CD14-positive monocyte (primary cell): ENCODE measurements at regions not wholly inside any gene's neighbourhood (a gene's known extent, or its start where the extent isn't known, plus 50 kb on each side); places are given as distances from the start of the nearest gene placed in this dataset.

Experiments
- DNase-seq, 3 donors: peaks; one replicate each; pipeline ENCODE4 v3.0.0-alpha.2; 2011 to 2022
- H2AFZ ChIP-seq: 2 replicates; pipeline ENCODE4 v1.6.0; 2012; ENCODE audit warnings: mild to moderate bottlenecking, low read depth, low read length, inconsistent platforms; ENCODE audit not compliant: insufficient read depth, poor library complexity, severe bottlenecking
- H3K27ac ChIP-seq, 2 donors: 1 replicate in 1 of 2; 2 replicates in 1 of 2; pipeline ENCODE4 v1.5.1; 2012 to 2013; ENCODE audit warnings: low read length in 2 of 2, control low read depth in 1 of 2, inconsistent platforms in 1 of 2, low read depth in 1 of 2, mild to moderate bottlenecking in 1 of 2
- H3K27me3 ChIP-seq, 2 donors: one replicate each; pipeline versions ENCODE4 v1.6.0 to v1.6.1; 2011 to 2013; ENCODE audit warnings: low read length in 2 of 2; ENCODE audit not compliant: control insufficient read depth in 2 of 2, insufficient read depth in 2 of 2
- H3K36me3 ChIP-seq, 2 donors: replicated peaks in 1 of 2; 1 replicate in 1 of 2; 2 replicates in 1 of 2; pipeline versions ENCODE4 v1.5.1 to v1.6.1; 2012 to 2013; ENCODE audit warnings: low read length in 2 of 2, control low read depth in 1 of 2, inconsistent platforms in 1 of 2, mild to moderate bottlenecking in 1 of 2; ENCODE audit not compliant: insufficient read depth in 2 of 2, control insufficient read depth in 1 of 2
- H3K4me1 ChIP-seq, 2 donors: 1 replicate in 1 of 2; 2 replicates in 1 of 2; pipeline versions ENCODE4 v1.5.1 to v1.6.1; 2012 to 2013; ENCODE audit warnings: low read length in 2 of 2, control low read depth in 1 of 2, inconsistent platforms in 1 of 2, mild to moderate bottlenecking in 1 of 2, moderate library complexity in 1 of 2; ENCODE audit not compliant: insufficient read depth in 2 of 2, control insufficient read depth in 1 of 2
- H3K4me2 ChIP-seq: replicated peaks from 2 replicates; pipeline ENCODE3; 2012; ENCODE audit warnings: low read length, moderate library complexity, mild to moderate bottlenecking; ENCODE audit not compliant: poor library complexity, severe bottlenecking; ENCODE audit errors: extremely low read depth
- H3K4me3 ChIP-seq, 3 experiments: fragments of 200-600 bp in 1 of 3; sonication (generic) in 1 of 3; replicated peaks in 1 of 3; 1 replicate in 2 of 3; 2 replicates in 1 of 3; pipeline ENCODE4 v1.5.1; 2011 to 2013; ENCODE audit warnings: low read length in 3 of 3, mild to moderate bottlenecking in 3 of 3, control low read depth in 2 of 3, low read depth in 2 of 3, inconsistent platforms in 1 of 3, moderate library complexity in 1 of 3
- H3K79me2 ChIP-seq: 2 replicates; pipeline ENCODE4 v1.6.0; 2012; ENCODE audit warnings: mild to moderate bottlenecking, control low read depth, inconsistent platforms, low read length, moderate library complexity; ENCODE audit not compliant: insufficient read depth
- H3K9ac ChIP-seq: 2 replicates; pipeline ENCODE4 v1.6.0; 2017; ENCODE audit warnings: low read length, mild to moderate bottlenecking; ENCODE audit not compliant: insufficient read depth, poor library complexity, severe bottlenecking
- H3K9me3 ChIP-seq, 2 donors: replicated peaks in 1 of 2; 1 replicate in 1 of 2; 2 replicates in 1 of 2; pipeline versions ENCODE4 v1.5.1 to v1.6.1; 2012 to 2013; ENCODE audit warnings: low read length in 2 of 2, control low read depth in 1 of 2; ENCODE audit not compliant: control insufficient read depth in 1 of 2, insufficient read depth in 1 of 2
- H4K20me1 ChIP-seq: 2 replicates; pipeline ENCODE4 v1.6.0; 2012; ENCODE audit warnings: mild to moderate bottlenecking, low read length, control low read depth, moderate library complexity; ENCODE audit not compliant: insufficient read depth
- H3K27ac Mint-ChIP-seq, 7 donors: one replicate each; pipeline ENCODE4 v1.8.0; 2020; ENCODE audit warnings: mild to moderate bottlenecking in 7 of 7, mixed read lengths in 7 of 7, moderate library complexity in 6 of 7, inconsistent platforms in 2 of 7
- H3K27me3 Mint-ChIP-seq, 3 donors: one replicate each; pipeline ENCODE4 v1.8.0; 2021 to 2022; ENCODE audit warnings: low read depth in 3 of 3, mild to moderate bottlenecking in 3 of 3, mixed read lengths in 3 of 3, moderate library complexity in 3 of 3, inconsistent platforms in 1 of 3
- H3K36me3 Mint-ChIP-seq, 2 donors: one replicate each; pipeline ENCODE4 v1.8.0; 2020; ENCODE audit warnings: mixed read lengths in 2 of 2, inconsistent platforms in 1 of 2, mild to moderate bottlenecking in 1 of 2
- H3K4me1 Mint-ChIP-seq: one replicate; pipeline ENCODE4 v1.8.0; 2020; ENCODE audit warnings: mild to moderate bottlenecking, mixed read lengths
- H3K4me3 Mint-ChIP-seq, 2 donors: one replicate each; pipeline ENCODE4 v1.8.0; 2020; ENCODE audit warnings: mild to moderate bottlenecking in 2 of 2, mixed read lengths in 2 of 2, moderate library complexity in 1 of 2
- H3K9me3 Mint-ChIP-seq, 7 donors: one replicate each; pipeline ENCODE4 v1.8.0; 2020 to 2022; ENCODE audit warnings: mixed read lengths in 7 of 7, mild to moderate bottlenecking in 6 of 7, moderate library complexity in 6 of 7, inconsistent platforms in 2 of 7
- CTCF ChIP-seq: fragments of 200-600 bp; IDR thresholded peaks from one replicate; pipeline ENCODE4 v1.8.0; 2022; ENCODE audit warnings: antibody characterized with exemption, mild to moderate bottlenecking
- WGBS: methylation state at CpG from one replicate; pipeline ENCODE4 v1.1.5; 2013; ENCODE audit warnings: missing lambda C conversion rate; ENCODE audit not compliant: insufficient coverage; 5-methylcytosine and 5-hydroxymethylcytosine counted together
- intact Hi-C, 2 donors: fragments of 100-400 bp; cut with micrococcal nuclease; formaldehyde crosslinking; loops; one replicate each; pipeline versions ENCODE4 v1.15.0 to v1.15.1; 2023

GRCh38 chr10:118937226-118937625 is 92.3 kb upstream of the NANOS1 start:
- H3K4me3 Mint-ChIP-seq, result no peak overlapping the region
- no peaks in the 10 kb centered on the region for H3K36me3 Mint-ChIP-seq

DNA sequence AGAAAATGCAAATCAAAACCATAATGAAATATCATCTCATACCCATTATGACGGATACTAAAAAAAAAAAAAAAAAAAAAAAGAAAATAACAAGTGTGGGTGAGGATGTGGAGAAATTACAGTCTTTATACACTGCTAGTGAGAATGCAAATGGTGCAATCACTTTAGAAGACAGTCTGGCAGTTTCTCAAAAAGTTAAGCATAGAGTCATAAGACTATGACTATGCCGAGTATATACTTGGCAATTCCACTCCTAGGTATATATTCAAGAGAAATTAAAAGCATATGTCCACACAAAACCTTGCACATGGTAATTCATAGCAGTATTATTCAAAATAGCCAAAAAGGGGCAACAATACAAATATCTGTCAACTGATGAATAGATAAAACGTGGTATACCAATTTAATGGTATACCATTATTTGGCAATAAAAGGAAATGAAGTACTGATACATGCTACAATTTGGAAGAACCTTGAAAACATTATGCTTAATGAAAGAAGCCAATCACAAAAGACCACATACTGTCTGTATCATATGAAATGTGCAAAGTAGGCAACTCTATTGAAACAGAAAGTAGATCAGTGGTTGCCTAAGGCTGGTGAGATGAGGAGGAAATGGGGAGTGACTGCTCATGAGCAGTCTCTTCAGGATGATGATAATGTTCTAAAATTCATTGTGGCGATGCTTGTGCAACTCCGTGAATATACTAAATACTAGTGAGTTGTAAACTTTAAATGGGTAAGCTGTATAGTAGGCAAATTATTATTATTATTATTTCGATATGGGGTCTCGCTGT is 90.1 kb upstream of the NANOS1 start:
- Mint-ChIP-seq H3K4me1 (no peaks in the 10 kb centered on the region), H3K27me3 (peaks cover 0 to 12% (median 8%) of the 10 kb centered on the region in 3 donors), H3K27ac (no peak overlapping the region), H3K9me3 (peaks cover 0 to 11% (median 5%) of the 10 kb centered on the region in 7 donors), H3K4me3 (no peak overlapping the region), H3K36me3 (no peaks in the 10 kb centered on the region)
- H2AFZ ChIP-seq, result no peak overlapping the region
- H3K9ac ChIP-seq, result no peak overlapping the region
- peaks cover 0 to 7% of the 10 kb centered on the region in 2 donors for H3K9me3 ChIP-seq
- intact Hi-C loops, result no loop called here
- no peak for DNase-seq
- peaks cover 2 to 16% of the 10 kb centered on the region in 2 donors for H3K27me3 ChIP-seq
- H3K4me1 ChIP-seq, result no peaks in the 10 kb centered on the region
- H3K79me2 ChIP-seq, result no peaks in the 10 kb centered on the region
- 40% methylated on average over 1 of the region's 7 CpGs for WGBS
- H3K4me2 ChIP-seq, result no peak overlapping the region
- TF ChIP-seq CTCF, result no peak
- H3K4me3 ChIP-seq, result no peak overlapping the region
- no peaks in the 10 kb centered on the region for H4K20me1 ChIP-seq
- no peak overlapping the region for H3K27ac ChIP-seq
- H3K36me3 ChIP-seq, result no peaks in the 10 kb centered on the region

More at GRCh38 chr10:118937226-118937625, 92.3 kb upstream of the NANOS1 start:
- Mint-ChIP-seq H3K9me3 (peaks cover 0 to 16% (median 8%) of the 10 kb centered on the region in 7 donors), H3K27me3 (peaks cover 4 to 19% (median 16%) of the 10 kb centered on the region in 3 donors), H3K4me1 (no peaks in the 10 kb centered on the region), H3K27ac (no peak overlapping the region)
- intact Hi-C loops, result no loop called here
- WGBS, result 100% methylated on average over 1 of the region's 3 CpGs
- Histone ChIP-seq H3K9ac (no peak overlapping the region), H3K79me2 (no peaks in the 10 kb centered on the region), H3K9me3 (peaks cover 0 to 8% of the 10 kb centered on the region in 2 donors), H3K36me3 (no peaks in the 10 kb centered on the region), H3K4me3 (no peak overlapping the region), H2AFZ (no peak overlapping the region), H3K4me2 (no peak overlapping the region), H4K20me1 (no peaks in the 10 kb centered on the region), H3K27me3 (peaks cover 2 to 16% of the 10 kb centered on the region in 2 donors), H3K4me1 (no peaks in the 10 kb centered on the region), H3K27ac (no peak overlapping the region)
- no peak for TF ChIP-seq CTCF
- no peak for DNase-seq
